Esophagus muscularis mucosa (tissue), 4 donors: ENCODE measurements at regions not wholly inside any gene's neighbourhood (a gene's known extent, or its start where the extent isn't known, plus 50 kb on each side); places are given as distances from the start of the nearest gene placed in this dataset.

Source experiments
- DNase-seq: peaks from one replicate; pipeline ENCODE4 v3.0.0-alpha.2; 2017; ENCODE audit errors: extremely low spot score
- H3K27ac ChIP-seq, 4 donors: fragments of 200-600 bp; sonication (generic); replicated peaks in 1 of 4; 1 replicate in 3 of 4; 2 replicates in 1 of 4; pipeline ENCODE4 v1.5.1; 2016 to 2019; ENCODE audit warnings: mild to moderate bottlenecking in 1 of 4
- H3K27me3 ChIP-seq, 4 donors: fragments of 200-600 bp; sonication (generic); one replicate each; pipeline versions ENCODE4 v1.5.1 to v1.6.0; 2016 to 2019
- H3K36me3 ChIP-seq, 4 donors: fragments of 200-600 bp; sonication (generic); one replicate each; pipeline ENCODE4 v1.5.1; 2016 to 2019
- H3K4me1 ChIP-seq, 4 donors: fragments of 200-600 bp; sonication (generic); one replicate each; pipeline ENCODE4 v1.5.1; 2016 to 2019
- H3K4me3 ChIP-seq, 4 donors: fragments of 200-600 bp; sonication (generic); 1 replicate in 2 of 4; 2 replicates in 2 of 4; pipeline ENCODE4 v1.5.1; 2016 to 2019; ENCODE audit warnings: mild to moderate bottlenecking in 4 of 4, moderate library complexity in 1 of 4
- H3K9me3 ChIP-seq, 4 donors: fragments of 200-600 bp; sonication (generic); 1 replicate in 3 of 4; 2 replicates in 1 of 4; pipeline ENCODE4 v1.5.1; 2016 to 2019
- EP300 ChIP-seq: sonication (generic); formaldehyde crosslinking; IDR thresholded peaks from one replicate; pipeline ENCODE4 v1.6.1; 2017; ENCODE audit warnings: antibody characterized with exemption
- POLR2A ChIP-seq: fragments of 450-650 bp; IDR thresholded peaks from one replicate; pipeline ENCODE4 v1.6.1; 2017; ENCODE audit warnings: antibody characterized with exemption, moderate library complexity, mild to moderate bottlenecking, low read depth
- POLR2AphosphoS5 ChIP-seq, 2 donors: sonication (generic); formaldehyde crosslinking; IDR thresholded peaks; one replicate each; pipeline ENCODE4 v1.6.1; 2017; ENCODE audit warnings: antibody characterized with exemption in 2 of 2
- WGBS: methylation state at CpG from one replicate; pipeline ENCODE4 v1.1.5; 2018; 5-methylcytosine and 5-hydroxymethylcytosine counted together
- intact Hi-C: fragments of 100-400 bp; cut with DNase I; formaldehyde crosslinking; loops from one replicate; pipeline ENCODE4 v1.15.1; 2023
- TF ChIP-seq, protein P1 (sequence below), 3 experiments: fragments of 200-600 bp in 2 of 3; fragments of 450-650 bp in 1 of 3; sonication (generic) in 2 of 3; IDR thresholded peaks; one replicate each; pipeline ENCODE4 v1.5.1; 2017 to 2019; ENCODE audit warnings: antibody characterized with exemption in 3 of 3, mild to moderate bottlenecking in 2 of 3, moderate library complexity in 1 of 3

DNA sequence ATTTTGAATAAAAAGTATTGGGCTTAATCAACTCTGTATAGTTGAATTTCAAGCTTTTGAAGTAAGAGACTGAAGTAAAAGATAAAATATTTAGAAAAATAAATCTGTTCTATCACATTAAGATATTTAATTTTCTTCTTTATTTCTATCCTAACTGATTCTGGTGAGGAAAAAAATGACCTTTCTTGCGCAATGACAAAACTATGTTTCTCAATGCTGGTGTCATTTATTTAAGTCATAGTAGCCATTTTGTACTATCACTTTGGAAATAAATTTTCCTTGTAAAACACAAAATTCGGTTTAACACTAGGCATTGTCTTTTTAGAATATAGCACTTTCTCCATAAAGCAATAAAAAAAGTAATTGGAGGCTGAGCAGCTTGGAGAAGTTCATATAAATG, 728.0 kb downstream of the CDH9 start:
- Histone ChIP-seq H3K27me3 (no peaks in the 10 kb centered on the region), H3K36me3 (no peaks in the 10 kb centered on the region), H3K27ac (no peak overlapping the region), H3K4me1 (no peaks in the 10 kb centered on the region), H3K4me3 (no peak overlapping the region), H3K9me3 (peaks cover 0 to 3% (median 0%) of the 10 kb centered on the region in 4 donors)
- intact Hi-C loops, result no loop called here
- TF ChIP-seq POLR2A (no peak), POLR2AphosphoS5 (IDR thresholded peaks at IDR 0.05) (no peak), EP300 (no peak)
- TF ChIP-seq, protein P1, sequence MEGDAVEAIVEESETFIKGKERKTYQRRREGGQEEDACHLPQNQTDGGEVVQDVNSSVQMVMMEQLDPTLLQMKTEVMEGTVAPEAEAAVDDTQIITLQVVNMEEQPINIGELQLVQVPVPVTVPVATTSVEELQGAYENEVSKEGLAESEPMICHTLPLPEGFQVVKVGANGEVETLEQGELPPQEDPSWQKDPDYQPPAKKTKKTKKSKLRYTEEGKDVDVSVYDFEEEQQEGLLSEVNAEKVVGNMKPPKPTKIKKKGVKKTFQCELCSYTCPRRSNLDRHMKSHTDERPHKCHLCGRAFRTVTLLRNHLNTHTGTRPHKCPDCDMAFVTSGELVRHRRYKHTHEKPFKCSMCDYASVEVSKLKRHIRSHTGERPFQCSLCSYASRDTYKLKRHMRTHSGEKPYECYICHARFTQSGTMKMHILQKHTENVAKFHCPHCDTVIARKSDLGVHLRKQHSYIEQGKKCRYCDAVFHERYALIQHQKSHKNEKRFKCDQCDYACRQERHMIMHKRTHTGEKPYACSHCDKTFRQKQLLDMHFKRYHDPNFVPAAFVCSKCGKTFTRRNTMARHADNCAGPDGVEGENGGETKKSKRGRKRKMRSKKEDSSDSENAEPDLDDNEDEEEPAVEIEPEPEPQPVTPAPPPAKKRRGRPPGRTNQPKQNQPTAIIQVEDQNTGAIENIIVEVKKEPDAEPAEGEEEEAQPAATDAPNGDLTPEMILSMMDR (IDR thresholded peaks at IDR 0.05), result no peak
- no peak for DNase-seq
- WGBS, result 53% methylated on average over 2 of the region's 2 CpGs

GRCh38 chr5:26295541-26295940, 742.8 kb downstream of the CDH9 start:
- 87% methylated on average over 1 of the region's 1 CpG for WGBS
- intact Hi-C loops, result no loop called here
- H3K9me3 ChIP-seq, result no peaks in the 10 kb centered on the region

GRCh38 chr5:26282190-26282589, 756.2 kb downstream of the CDH9 start:
- H3K36me3 ChIP-seq, result no peaks in the 10 kb centered on the region
- H3K4me1 ChIP-seq, result no peaks in the 10 kb centered on the region
- no peaks in the 10 kb centered on the region for H3K27me3 ChIP-seq
- 77% methylated on average over 1 of the region's 1 CpG for WGBS
- H3K4me3 ChIP-seq, result no peak overlapping the region
- H3K27ac ChIP-seq, result no peak overlapping the region
- no peaks in the 10 kb centered on the region for H3K9me3 ChIP-seq
- intact Hi-C loops, result no loop called here
- DNase-seq, result no peak
- TF ChIP-seq EP300 (no peak), POLR2AphosphoS5 (IDR thresholded peaks at IDR 0.05) (no peak), POLR2A (no peak)
- TF ChIP-seq, protein P1 (IDR thresholded peaks at IDR 0.05), result no peak

More at GRCh38 chr5:26295541-26295940, 742.8 kb downstream of the CDH9 start:
- Histone ChIP-seq H3K4me1 (no peaks in the 10 kb centered on the region), H3K36me3 (no peaks in the 10 kb centered on the region), H3K27me3 (no peaks in the 10 kb centered on the region), H3K4me3 (no peak overlapping the region), H3K27ac (no peak overlapping the region)
- DNase-seq, result no peak
- no peak for TF ChIP-seq POLR2A
- TF ChIP-seq, protein P1 (IDR thresholded peaks at IDR 0.05), result no peak
- TF ChIP-seq EP300, result no peak
- no peak for TF ChIP-seq POLR2AphosphoS5 (IDR thresholded peaks at IDR 0.05)

- no peaks in the 10 kb centered on the region for H3K36me3 ChIP-seq
Observed at GRCh38 chr5:26278078-26278477, 760.3 kb downstream of the CDH9 start.

More at GRCh38 chr5:26278078-26278477, 760.3 kb downstream of the CDH9 start:
- no peak for DNase-seq
- Histone ChIP-seq H3K4me3 (no peak overlapping the region), H3K27ac (no peak overlapping the region), H3K27me3 (no peaks in the 10 kb centered on the region), H3K4me1 (no peaks in the 10 kb centered on the region), H3K9me3 (no peaks in the 10 kb centered on the region)
- TF ChIP-seq POLR2A (no peak), POLR2AphosphoS5 (IDR thresholded peaks at IDR 0.05) (no peak), EP300 (no peak)
- TF ChIP-seq, protein P1 (IDR thresholded peaks at IDR 0.05), result no peak
- 45% methylated on average over 2 of the region's 2 CpGs for WGBS
- intact Hi-C loops, result no loop called here
